HG03575 (cell line): ENCODE measurements at regions not wholly inside any gene's neighbourhood (a gene's known extent, or its start where the extent isn't known, plus 50 kb on each side); places are given as distances from the start of the nearest gene placed in this dataset.

Experiments
- ATAC-seq: cut with Tn5 transposase; IDR thresholded peaks from one replicate; pipeline ENCODE4 v1.9.1; 2021; ENCODE audit not compliant: unreplicated experiment, insufficient number of reproducible peaks, low FRiP score; ENCODE audit errors: extremely low read depth

- ATAC-seq = no peak
Observed at GRCh38 chr12:92332552-92332951, 186.9 kb upstream of the BTG1 start.

DNA sequence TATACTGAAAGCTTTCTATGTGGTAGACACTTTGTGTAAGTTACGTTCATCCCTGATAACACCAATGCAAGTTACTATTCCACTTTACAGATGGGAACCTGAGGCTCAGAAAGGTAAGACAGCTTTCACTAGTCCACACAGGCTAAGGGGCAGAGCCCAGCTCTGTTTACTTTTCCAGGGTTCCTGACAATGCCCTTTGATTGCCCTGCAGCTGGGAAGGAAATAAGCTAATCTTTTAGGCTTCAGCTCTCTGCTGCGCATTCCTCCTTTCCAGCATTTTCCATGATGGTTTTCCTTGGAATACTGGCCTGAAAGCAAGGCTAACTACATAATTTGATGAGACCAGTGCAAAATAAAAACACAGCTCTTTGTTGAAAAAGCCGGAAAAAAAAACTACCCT lies 185.7 kb upstream of the BTG1 start:
- ATAC-seq = no peak

DNA sequence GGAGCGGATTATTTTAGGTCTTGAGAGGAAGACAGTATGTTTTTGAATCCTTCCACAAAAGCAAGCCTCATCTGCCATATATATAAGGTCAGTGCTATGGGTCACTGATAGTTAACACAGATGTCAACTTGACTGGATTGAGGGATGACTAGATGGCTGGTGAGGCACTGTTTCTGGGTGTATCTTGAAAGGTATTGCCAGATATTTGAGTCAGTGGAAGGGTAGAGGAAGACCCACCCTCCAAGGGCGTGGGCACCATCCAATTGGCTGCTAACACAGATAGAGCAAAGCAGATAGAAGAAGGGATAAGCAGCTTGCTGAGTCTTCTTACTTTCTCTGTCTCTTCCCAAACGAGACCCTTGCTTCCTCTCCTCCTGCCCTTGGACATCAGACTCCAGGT lies 185.0 kb upstream of the BTG1 start:
- no peak for ATAC-seq

- no peak for ATAC-seq
Observed at GRCh38 chr12:92326877-92327276, 181.2 kb upstream of the BTG1 start.

DNA sequence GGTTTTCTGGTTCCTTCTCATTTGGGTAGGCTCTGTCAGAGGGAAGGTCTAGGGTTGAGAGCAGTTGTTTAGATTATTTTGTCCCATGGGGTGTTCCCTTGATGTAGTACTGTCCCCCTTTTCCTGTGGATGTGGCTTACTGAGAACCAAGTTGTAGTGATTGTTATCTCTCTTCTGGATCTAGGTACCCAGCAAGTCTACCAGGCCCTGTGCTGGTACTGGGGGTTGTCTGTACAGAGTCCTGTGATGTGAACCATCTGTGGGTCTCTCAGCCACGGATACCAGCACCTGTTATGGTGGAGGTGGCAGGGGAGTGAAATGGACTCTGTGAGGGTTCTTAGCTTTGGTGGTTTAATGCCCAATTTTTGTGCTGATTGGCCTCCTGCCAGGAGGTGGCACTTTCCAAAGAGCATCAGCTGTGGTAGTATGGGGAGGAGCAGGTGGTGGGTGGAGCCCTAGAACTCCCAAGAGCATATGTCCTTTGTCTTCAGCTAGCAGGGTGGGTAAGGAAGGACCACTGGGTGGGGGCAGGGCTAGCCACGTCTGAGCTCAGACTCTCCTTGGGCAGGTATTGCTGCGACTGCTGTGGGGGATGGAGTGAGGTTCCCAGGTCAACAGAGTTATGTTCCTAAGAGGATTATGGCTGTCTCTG lies 179.3 kb upstream of the BTG1 start:
- no peak for ATAC-seq

DNA sequence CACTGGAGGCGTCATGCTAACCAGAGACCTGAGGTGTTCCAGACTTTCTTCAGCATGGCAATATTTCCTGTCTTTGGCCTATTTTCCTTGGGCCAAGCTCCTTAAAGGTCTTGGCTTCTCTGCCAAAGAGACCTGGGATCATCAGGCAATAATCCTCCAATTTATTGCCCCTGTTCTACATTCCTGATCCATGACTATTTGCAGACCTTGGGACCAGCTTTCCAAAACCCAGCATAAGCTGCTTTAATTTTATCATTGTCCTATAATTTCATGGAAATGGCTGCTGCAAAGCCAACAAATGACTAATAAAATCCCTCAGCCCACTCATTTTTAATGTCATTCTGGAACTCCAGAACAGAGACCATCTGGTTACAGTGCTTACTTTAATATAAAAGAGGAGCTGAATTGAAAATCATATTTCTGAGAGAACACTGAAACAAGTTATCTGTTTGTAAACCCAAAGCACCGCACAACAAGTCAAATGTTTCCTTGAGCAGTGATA lies 166.9 kb upstream of the BTG1 start:
- no peak for ATAC-seq

- ATAC-seq = no peak
Observed at GRCh38 chr12:92304371-92305055, 158.9 kb upstream of the BTG1 start.

DNA sequence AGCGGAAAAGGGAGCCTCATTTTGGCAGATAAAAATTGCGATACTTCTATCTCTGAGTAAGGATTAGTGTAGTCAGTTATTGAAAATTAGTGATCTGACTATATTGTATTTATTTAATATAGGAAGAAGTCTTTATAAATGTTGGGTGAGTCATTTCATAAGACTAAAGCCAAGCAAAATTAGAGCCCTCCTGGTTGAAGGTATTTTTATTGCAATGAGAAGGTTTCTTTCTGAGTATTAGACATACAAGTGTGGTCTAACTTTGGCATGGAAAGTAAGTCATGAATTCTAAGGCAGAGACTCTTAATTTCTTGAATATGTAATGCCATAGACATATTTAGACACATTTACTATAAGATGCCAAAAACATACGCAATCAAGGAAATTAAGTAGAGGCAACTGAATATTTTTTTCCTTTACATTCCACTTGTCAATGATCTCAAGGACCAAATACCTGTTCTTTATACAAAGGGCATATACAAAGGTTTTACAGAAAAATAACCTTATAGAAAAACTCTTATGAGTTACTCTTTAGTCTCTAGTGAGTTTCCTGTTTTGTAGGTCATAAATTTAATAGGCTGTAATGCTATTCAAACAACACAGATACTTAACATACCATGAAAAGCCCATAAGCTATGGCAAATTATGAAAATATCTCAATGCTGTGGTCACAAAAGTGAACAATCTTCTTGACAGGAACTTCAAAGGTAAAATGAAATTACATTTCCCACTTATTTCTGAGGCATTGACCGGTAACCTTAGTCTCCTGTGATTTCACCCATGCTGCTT lies 156.6 kb upstream of the BTG1 start:
- ATAC-seq = no peak

DNA sequence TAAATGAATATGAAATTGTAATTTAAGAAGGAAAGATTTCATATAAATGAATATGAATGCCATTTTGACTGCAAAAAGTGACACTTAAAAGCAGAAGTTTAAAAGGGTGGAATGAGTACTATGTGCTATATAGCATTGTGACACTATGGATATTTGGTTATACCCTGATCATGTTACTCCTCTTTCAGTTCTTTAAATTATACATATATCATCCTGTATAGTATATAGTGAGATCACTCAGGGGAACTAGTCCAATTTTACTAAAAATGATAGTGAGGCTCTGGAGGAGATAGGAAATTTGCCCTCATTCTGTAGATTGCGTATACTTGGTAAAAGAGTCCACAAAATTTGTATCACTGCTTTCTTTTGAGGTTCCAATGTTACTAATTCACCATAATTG lies 155.7 kb upstream of the BTG1 start:
- no peak for ATAC-seq

DNA sequence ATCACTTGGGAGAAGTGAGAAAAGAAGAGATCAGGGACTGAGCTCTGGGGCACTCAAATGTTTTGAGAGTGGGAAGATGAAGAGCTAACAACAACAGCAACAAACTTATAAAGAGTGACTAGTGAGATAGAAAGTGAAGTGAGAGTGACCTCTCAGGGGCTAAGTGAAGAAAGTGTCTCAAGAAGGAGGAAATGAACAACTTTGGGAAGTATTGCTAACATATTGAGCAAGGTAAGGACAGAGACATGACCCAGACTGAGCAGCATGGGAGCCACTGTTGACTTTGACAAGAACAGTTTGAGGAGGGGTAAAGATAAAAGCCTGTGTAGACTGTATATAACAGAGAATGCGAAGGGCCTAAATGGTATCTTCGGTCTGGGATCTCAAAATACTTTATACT lies 155.1 kb upstream of the BTG1 start:
- ATAC-seq = no peak

DNA sequence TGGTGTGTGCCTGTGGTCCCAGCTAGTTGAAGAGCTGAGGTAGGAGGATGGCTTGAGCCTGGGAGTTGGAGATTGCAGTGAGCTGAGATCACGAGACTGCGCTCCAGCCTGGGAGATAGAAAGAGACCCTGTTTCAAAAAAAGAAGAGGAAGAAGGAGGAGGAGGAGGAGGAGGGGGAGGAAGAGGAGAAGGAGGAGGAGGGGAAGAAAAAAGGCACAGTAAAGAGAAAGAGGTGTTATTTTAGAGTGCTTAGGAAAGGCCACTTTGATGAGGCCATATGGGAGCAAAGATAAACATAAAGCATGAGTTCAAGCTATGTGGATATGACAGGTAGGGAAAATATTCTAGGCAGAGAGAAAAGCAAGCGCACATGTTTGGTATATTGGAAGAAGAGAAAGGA lies 154.1 kb upstream of the BTG1 start:
- no peak for ATAC-seq

DNA sequence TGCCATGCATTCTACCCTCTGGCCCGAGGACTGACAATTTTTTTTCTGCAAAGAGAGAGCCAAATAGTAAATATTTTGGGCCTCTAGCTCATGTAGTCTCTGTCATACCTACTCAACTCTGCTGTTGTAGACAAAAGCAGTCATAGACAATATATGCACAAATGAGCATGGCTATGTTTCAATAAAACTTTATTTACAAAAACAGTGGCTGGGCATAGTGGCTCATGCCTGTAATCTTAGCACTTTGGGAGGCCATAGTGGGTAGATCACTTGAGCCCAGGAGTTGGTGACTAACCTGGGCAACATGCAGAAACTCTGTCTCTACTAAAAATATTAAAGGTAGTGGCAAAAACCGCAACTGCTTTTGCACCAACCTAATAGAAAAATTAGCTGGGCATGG lies 153.7 kb upstream of the BTG1 start:
- ATAC-seq = no peak

DNA sequence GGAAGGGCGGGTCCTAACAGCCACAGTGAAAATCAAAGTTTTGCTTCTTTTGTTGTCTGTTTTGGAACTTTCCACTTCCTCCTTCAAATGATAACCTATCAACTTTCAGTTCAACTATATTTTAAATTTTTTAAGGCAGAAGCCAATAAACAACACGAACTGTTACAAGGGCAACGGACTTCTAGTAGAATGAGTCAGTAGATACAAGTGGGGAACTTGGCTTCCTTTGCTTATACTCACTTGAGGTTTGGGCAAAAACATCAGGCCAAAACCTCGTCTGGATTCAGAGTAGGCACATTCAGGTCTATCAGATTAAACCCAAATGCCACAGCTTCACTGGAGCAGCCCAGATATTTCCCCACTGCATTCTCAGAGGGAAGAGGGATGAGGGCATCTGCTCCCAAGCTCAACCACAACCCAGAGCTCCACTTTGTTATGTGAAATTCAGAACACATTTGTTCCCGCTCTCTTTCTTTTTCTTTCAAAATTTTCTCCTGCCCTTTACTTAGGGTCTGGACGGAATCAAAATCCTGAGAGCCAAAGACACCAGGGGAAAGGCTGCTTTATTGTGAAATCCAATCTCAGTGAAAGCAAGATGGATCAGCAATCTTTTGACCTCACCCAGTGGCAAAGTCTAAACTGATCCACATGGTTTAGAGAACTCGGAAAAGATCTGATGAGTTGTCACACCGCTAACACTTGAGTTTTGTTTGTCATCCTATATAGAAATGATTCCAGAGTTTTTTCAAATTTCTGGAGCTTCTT lies 152.5 kb upstream of the BTG1 start:
- no peak for ATAC-seq

DNA sequence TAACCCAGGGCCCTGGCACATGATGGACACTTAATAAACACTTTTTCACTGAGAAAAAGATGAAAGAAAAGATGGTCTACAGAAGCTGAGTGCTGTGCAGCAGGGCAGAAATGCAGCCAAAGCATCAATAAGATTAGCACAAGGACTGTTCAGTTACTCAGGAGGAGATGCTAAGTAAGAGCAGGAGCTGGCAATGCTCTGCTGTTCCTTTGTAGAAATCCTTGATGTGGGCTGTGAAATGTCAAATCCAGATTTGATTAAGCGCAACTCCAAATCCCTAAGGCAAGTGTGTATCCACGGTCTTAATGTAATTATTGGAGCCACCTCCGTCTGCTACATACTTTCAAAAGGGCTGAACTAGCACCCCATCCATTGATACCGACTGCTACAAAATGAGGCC lies 151.8 kb upstream of the BTG1 start:
- no peak for ATAC-seq

GRCh38 chr12:92295523-92295922 lies 149.9 kb upstream of the BTG1 start:
- ATAC-seq = no peak

DNA sequence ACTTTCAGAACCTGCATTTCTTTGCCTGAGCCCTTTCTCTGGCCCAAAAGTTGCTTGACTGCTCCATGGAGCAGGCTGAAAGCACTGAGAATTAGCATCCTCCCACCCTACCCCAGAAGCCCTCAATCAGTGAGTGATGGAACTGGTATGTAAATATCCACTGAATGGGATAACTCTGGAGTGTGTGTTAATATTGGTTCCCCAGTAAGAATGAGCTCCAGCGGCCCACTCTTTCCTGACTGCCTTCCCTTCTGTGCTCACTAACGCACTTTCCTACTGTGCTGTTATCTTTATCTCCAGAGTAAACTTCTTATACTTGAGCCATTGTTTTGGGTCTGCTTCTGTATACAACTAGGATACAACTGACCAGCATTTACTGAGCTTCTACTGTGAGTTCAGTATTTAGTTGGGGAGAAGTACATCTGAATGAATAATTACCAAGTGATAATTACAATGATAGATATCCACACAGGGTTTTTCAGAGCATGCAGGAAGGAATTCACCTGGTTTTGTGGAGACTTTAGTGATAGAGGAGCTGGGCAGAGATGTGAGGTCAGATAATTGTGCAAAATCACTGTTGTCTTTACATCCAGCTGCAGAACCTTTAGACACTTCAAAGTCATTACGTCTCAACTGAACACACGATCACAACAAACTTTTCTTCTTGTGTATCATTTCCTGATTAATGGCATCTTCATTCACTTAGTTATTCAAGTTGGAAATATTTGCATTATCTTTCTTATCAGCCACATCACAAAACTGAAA lies 149.2 kb upstream of the BTG1 start:
- no peak for ATAC-seq

DNA sequence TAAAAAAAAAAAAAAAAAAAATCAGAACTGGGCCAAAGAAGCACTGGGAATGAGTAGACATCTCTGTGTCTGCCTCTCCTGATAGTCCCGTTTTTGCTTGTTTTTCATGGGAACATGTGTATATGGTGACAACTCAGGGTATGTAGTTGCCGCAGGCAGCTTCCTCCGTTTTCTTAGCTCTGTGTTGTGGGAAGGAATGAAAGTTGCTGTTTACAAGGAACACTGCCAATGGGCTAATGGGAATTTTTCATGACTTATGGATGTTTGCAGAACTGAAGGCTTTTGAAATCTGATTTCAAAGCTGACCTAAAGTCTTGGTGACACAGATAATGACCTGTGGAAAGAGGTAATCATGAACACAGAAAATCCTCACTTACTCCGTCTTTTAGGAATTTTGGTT lies 146.4 kb upstream of the BTG1 start:
- ATAC-seq = no peak

- no peak for ATAC-seq
Observed at GRCh38 chr12:92290886-92291285, 145.2 kb upstream of the BTG1 start.

GRCh38 chr12:92290350-92290695 lies 144.7 kb upstream of the BTG1 start:
- no peak for ATAC-seq
